ENCODE measurements at regions not wholly inside any gene's neighbourhood (a gene's known extent, or its start where the extent isn't known, plus 50 kb on each side); places are given as distances from the start of the nearest gene placed in this dataset.

DNA sequence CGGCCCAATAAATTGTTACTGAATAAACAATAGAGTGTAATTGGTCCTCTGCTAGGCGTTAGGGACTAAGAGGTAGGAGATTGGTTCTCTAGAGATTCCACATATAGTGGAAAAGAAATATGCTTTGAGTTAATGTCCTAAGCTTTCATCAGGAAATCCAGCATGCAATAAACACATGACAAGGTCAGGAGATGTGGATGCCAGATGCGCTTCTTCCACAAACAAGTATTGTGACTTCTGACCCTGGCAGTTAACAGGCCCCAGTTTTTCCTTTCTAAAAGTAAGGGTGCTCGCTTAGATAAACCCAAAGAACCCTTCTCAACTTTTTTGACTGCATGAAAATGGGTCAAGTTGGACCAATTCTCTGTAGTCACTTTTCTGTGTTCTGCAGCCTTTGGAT is 146.5 kb upstream of the SOX21 start:
- no peaks in the 10 kb centered on the region for H4K20me1 ChIP-seq (ENCODE audit: insufficient read depth, low read length)
- no peak overlapping the region for H3K4me2 ChIP-seq (ENCODE audit: insufficient read depth, low read length)
- ATAC-seq (ENCODE audit: insufficient read depth, low read depth), result no peak
- no peaks in the 10 kb centered on the region for H3K36me3 ChIP-seq (ENCODE audit: insufficient read depth, low read length)
- no peak overlapping the region for H3K9ac ChIP-seq (ENCODE audit: low read depth, low read length)
- DNase-seq, result no peak
- no peak overlapping the region for H3K27ac ChIP-seq (ENCODE audit: low read length)
- no peaks in the 10 kb centered on the region for H3K9me3 ChIP-seq (ENCODE audit: insufficient read depth, low read length, severe bottlenecking)
- H2AFZ ChIP-seq (ENCODE audit: low read depth, low read length), result no peak overlapping the region
- TF ChIP-seq, protein P1, sequence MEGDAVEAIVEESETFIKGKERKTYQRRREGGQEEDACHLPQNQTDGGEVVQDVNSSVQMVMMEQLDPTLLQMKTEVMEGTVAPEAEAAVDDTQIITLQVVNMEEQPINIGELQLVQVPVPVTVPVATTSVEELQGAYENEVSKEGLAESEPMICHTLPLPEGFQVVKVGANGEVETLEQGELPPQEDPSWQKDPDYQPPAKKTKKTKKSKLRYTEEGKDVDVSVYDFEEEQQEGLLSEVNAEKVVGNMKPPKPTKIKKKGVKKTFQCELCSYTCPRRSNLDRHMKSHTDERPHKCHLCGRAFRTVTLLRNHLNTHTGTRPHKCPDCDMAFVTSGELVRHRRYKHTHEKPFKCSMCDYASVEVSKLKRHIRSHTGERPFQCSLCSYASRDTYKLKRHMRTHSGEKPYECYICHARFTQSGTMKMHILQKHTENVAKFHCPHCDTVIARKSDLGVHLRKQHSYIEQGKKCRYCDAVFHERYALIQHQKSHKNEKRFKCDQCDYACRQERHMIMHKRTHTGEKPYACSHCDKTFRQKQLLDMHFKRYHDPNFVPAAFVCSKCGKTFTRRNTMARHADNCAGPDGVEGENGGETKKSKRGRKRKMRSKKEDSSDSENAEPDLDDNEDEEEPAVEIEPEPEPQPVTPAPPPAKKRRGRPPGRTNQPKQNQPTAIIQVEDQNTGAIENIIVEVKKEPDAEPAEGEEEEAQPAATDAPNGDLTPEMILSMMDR (IDR thresholded peaks at IDR 0.05; ENCODE audit: borderline replicate concordance, extremely low read depth, low read length, poor library complexity, severe bottlenecking), result no peak
- TF ChIP-seq EZH2 (IDR thresholded peaks at IDR 0.05; ENCODE audit: borderline replicate concordance, low read depth, low read length, severe bottlenecking), result no peak
- H3K4me3 ChIP-seq (ENCODE audit: low read depth in 1 of 2, low read length in 2 of 2), result no peak overlapping the region
- peaks cover 11% of the 10 kb centered on the region; the same call in 1 of the 2 replicates for H3K4me1 ChIP-seq (ENCODE audit: insufficient read depth, low read length)
- no peaks in the 10 kb centered on the region for H3K27me3 ChIP-seq (ENCODE audit: insufficient read depth, low read length, poor library complexity)
- no peaks in the 10 kb centered on the region for H3K79me2 ChIP-seq (ENCODE audit: insufficient read depth, low read length)

DNA sequence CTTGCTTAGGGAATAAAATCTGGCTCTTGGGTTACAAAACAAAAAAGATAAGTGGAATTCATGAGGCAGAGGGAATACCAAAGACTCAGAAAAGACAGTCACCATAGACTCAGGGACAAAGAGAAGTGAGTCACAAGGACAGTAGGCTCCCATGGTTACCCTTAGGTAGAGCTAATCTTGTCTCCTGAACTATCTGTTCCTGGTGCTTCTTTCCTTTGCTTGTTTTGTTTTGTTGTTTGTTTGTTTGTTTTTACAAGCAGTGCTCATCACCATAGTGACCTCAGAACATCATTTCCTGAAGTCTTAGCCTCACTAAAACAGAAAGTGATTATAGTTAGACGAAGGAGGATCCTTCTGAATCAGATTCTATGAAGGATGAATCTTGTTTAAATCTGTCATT is 142.3 kb upstream of the SOX21 start:
- H3K36me3 ChIP-seq (ENCODE audit: insufficient read depth, low read length), result no peaks in the 10 kb centered on the region
- no peaks in the 10 kb centered on the region for H3K79me2 ChIP-seq (ENCODE audit: insufficient read depth, low read length)
- ATAC-seq (ENCODE audit: insufficient read depth, low read depth), result no peak
- TF ChIP-seq, protein P1 (IDR thresholded peaks at IDR 0.05; ENCODE audit: borderline replicate concordance, extremely low read depth, low read length, poor library complexity, severe bottlenecking), result no peak
- no peak for TF ChIP-seq EZH2 (IDR thresholded peaks at IDR 0.05; ENCODE audit: borderline replicate concordance, low read depth, low read length, severe bottlenecking)
- H3K4me3 ChIP-seq (ENCODE audit: low read depth in 1 of 2, low read length in 2 of 2), result no peak overlapping the region
- H2AFZ ChIP-seq (ENCODE audit: low read depth, low read length), result no peak overlapping the region
- H4K20me1 ChIP-seq (ENCODE audit: insufficient read depth, low read length), result no peaks in the 10 kb centered on the region
- H3K27me3 ChIP-seq (ENCODE audit: insufficient read depth, low read length, poor library complexity), result no peaks in the 10 kb centered on the region
- H3K27ac ChIP-seq (ENCODE audit: low read length), result no peak overlapping the region
- DNase-seq, result no peak
- H3K9ac ChIP-seq (ENCODE audit: low read depth, low read length), result no peak overlapping the region
- H3K4me1 ChIP-seq (ENCODE audit: insufficient read depth, low read length), result no peaks in the 10 kb centered on the region
- no peaks in the 10 kb centered on the region for H3K9me3 ChIP-seq (ENCODE audit: insufficient read depth, low read length, severe bottlenecking)
- H3K4me2 ChIP-seq (ENCODE audit: insufficient read depth, low read length), result no peak overlapping the region

DNA sequence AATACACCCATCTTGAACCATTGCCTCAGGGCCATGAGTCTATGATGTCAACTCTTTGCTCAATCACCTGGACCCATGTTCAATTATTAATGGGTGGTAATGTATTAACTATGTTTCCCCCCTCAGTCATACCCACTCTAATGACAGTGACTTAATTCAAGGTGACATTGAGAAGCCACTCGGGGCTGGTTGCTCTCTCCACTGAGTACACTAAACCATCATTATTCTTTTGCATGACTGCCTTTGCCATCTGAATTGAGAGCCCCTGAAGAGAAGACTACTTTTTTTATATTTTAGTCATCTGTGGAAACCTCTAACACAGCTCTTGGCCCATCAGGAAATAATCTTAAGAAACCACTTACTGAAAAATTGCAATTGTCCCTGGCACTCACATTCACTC is 139.2 kb upstream of the SOX21 start:
- Histone ChIP-seq H3K27ac (ENCODE audit: low read length) (no peak overlapping the region), H3K9me3 (ENCODE audit: insufficient read depth, low read length, severe bottlenecking) (no peaks in the 10 kb centered on the region), H3K4me3 (ENCODE audit: low read depth in 1 of 2, low read length in 2 of 2) (no peak overlapping the region), H3K9ac (ENCODE audit: low read depth, low read length) (no peak overlapping the region), H3K79me2 (ENCODE audit: insufficient read depth, low read length) (no peaks in the 10 kb centered on the region), H2AFZ (ENCODE audit: low read depth, low read length) (no peak overlapping the region), H3K4me1 (ENCODE audit: insufficient read depth, low read length) (no peaks in the 10 kb centered on the region), H3K27me3 (ENCODE audit: insufficient read depth, low read length, poor library complexity) (no peaks in the 10 kb centered on the region), H3K36me3 (ENCODE audit: insufficient read depth, low read length) (no peaks in the 10 kb centered on the region), H3K4me2 (ENCODE audit: insufficient read depth, low read length) (no peak overlapping the region), H4K20me1 (ENCODE audit: insufficient read depth, low read length) (no peaks in the 10 kb centered on the region)
- no peak for DNase-seq
- no peak for ATAC-seq (ENCODE audit: insufficient read depth, low read depth)
- TF ChIP-seq, protein P1 (IDR thresholded peaks at IDR 0.05; ENCODE audit: borderline replicate concordance, extremely low read depth, low read length, poor library complexity, severe bottlenecking), result no peak
- no peak for TF ChIP-seq EZH2 (IDR thresholded peaks at IDR 0.05; ENCODE audit: borderline replicate concordance, low read depth, low read length, severe bottlenecking)

DNA sequence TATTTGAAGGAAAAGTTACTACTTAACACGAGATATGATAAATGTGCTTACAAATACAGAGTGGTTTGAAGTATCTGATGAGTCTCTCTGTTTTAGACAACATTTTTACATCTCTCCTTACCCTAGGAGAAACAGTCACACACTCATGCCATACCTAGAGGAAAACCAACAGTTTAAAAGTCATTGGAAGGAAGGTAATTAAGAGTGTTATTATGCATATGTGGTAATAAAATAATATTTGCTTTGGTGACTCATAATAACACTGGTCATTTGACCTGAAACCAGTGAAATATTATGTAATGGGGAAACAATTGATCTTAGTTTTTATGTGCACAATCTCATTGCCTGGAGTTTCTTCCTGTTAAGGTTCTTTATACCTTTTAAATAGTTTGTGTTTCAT is 136.9 kb upstream of the SOX21 start:
- Histone ChIP-seq H3K4me1 (ENCODE audit: insufficient read depth, low read length) (no peaks in the 10 kb centered on the region), H3K79me2 (ENCODE audit: insufficient read depth, low read length) (no peaks in the 10 kb centered on the region), H4K20me1 (ENCODE audit: insufficient read depth, low read length) (no peaks in the 10 kb centered on the region), H3K9me3 (ENCODE audit: insufficient read depth, low read length, severe bottlenecking) (no peaks in the 10 kb centered on the region), H2AFZ (ENCODE audit: low read depth, low read length) (no peak overlapping the region), H3K9ac (ENCODE audit: low read depth, low read length) (no peak overlapping the region), H3K27ac (ENCODE audit: low read length) (no peak overlapping the region), H3K4me3 (ENCODE audit: low read depth in 1 of 2, low read length in 2 of 2) (no peak overlapping the region), H3K27me3 (ENCODE audit: insufficient read depth, low read length, poor library complexity) (no peaks in the 10 kb centered on the region), H3K4me2 (ENCODE audit: insufficient read depth, low read length) (no peak overlapping the region), H3K36me3 (ENCODE audit: insufficient read depth, low read length) (no peaks in the 10 kb centered on the region)
- ATAC-seq (ENCODE audit: insufficient read depth, low read depth), result no peak
- TF ChIP-seq, protein P1 (IDR thresholded peaks at IDR 0.05; ENCODE audit: borderline replicate concordance, extremely low read depth, low read length, poor library complexity, severe bottlenecking), result no peak
- DNase-seq, result no peak

All from DND-41 (cell line).